H1 (cell line): ENCODE measurements at regions not wholly inside any gene's neighbourhood (a gene's known extent, or its start where the extent isn't known, plus 50 kb on each side); places are given as distances from the start of the nearest gene placed in this dataset.

Experiments used
- ASH2L ChIP-seq: fragments of 200-600, 300-600 bp; sonication (generic); IDR thresholded peaks from one replicate; pipeline ENCODE4 v1.7.1; 2017; ENCODE audit warnings: low read length
- PHF8 ChIP-seq: fragments of 200-600 bp; sonication (generic); conservative IDR thresholded peaks from 2 replicates; pipeline ENCODE4 v1.7.1; 2012; ENCODE audit warnings: low read depth, mild to moderate bottlenecking, inconsistent platforms, low read length, moderate library complexity
- SAP30 ChIP-seq: fragments of 300-600 bp; sonication (generic); IDR thresholded peaks from 2 replicates; pipeline ENCODE4 v1.7.1; 2012; ENCODE audit warnings: low read length, moderate library complexity, mild to moderate bottlenecking, inconsistent platforms; ENCODE audit not compliant: insufficient read depth, insufficient replicate concordance
- SRF ChIP-seq: IDR thresholded peaks from 2 replicates; pipeline ENCODE4 v1.6.1; 2011; ENCODE audit warnings: mild to moderate bottlenecking, low read depth, low read length, moderate library complexity
- TF ChIP-seq, protein P1 (sequence below), 3 experiments: IDR thresholded peaks; 1 replicate in 2 of 3; 2 replicates in 1 of 3; pipeline versions ENCODE4 v1.5.1 to v1.6.1; 2011; ENCODE audit warnings: low read length in 3 of 3, mild to moderate bottlenecking in 3 of 3, inconsistent platforms in 2 of 3, low read depth in 1 of 3, moderate library complexity in 1 of 3; ENCODE audit not compliant: insufficient read depth in 1 of 3; ENCODE audit errors: control extremely low read depth in 1 of 3

DNA sequence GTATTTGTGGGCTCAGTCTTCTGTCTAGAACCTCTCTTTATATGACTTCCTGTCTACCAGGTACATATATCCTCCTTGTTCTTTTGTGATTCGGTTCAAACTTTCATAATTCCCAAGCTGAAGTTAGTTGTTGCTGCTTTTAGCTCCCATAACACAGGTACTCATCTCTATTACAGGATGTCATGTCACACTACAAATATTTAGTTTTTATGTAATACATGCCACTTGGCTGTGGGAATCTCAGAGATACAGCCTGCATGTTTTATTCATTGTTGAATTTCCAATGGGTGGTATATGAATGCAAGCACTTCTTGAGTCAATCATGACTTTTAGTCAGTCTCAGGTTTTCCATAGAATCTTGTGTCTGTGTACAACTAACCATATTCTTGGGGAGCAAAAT lies 122.7 kb downstream of the SINHCAF start (continued):
- TF ChIP-seq, protein P1, sequence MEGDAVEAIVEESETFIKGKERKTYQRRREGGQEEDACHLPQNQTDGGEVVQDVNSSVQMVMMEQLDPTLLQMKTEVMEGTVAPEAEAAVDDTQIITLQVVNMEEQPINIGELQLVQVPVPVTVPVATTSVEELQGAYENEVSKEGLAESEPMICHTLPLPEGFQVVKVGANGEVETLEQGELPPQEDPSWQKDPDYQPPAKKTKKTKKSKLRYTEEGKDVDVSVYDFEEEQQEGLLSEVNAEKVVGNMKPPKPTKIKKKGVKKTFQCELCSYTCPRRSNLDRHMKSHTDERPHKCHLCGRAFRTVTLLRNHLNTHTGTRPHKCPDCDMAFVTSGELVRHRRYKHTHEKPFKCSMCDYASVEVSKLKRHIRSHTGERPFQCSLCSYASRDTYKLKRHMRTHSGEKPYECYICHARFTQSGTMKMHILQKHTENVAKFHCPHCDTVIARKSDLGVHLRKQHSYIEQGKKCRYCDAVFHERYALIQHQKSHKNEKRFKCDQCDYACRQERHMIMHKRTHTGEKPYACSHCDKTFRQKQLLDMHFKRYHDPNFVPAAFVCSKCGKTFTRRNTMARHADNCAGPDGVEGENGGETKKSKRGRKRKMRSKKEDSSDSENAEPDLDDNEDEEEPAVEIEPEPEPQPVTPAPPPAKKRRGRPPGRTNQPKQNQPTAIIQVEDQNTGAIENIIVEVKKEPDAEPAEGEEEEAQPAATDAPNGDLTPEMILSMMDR (IDR thresholded peaks at IDR 0.05; ENCODE audit: control extremely low read depth in 1 of 3, insufficient read depth in 1 of 3, low read depth in 1 of 3, low read length in 3 of 3) = no peak
- no peak for TF ChIP-seq ASH2L
- TF ChIP-seq SAP30 = no peak
- no peak for TF ChIP-seq SRF
- TF ChIP-seq PHF8 = no peak
